BLaER1 treated with 17β-estradiol and CSF1 and Interleukin-3, amounts not matched to agents 10 nM and 100 nM (cell line): ENCODE measurements at regions not wholly inside any gene's neighbourhood (a gene's known extent, or its start where the extent isn't known, plus 50 kb on each side); places are given as distances from the start of the nearest gene placed in this dataset.

ENCODE experiments used
- H3K27ac ChIP-seq, 11 experiments: shearing (Covaris generic); formaldehyde crosslinking; 2 replicates each; pipeline ENCODE4 v1.8.1; 2022
- H3K27me3 ChIP-seq, 11 experiments: shearing (Covaris generic); formaldehyde crosslinking; 2 replicates each; pipeline ENCODE4 v1.8.1; 2022
- H3K36me3 ChIP-seq, 11 experiments: shearing (Covaris generic); formaldehyde crosslinking; 2 replicates each; pipeline ENCODE4 v1.8.1; 2022
- H3K4me1 ChIP-seq, 10 experiments: shearing (Covaris generic); formaldehyde crosslinking; 2 replicates each; pipeline ENCODE4 v1.8.1; 2022
- H3K4me2 ChIP-seq, 11 experiments: shearing (Covaris generic); formaldehyde crosslinking; 2 replicates each; pipeline ENCODE4 v1.8.1; 2022
- H3K4me3 ChIP-seq, 10 experiments: shearing (Covaris generic); formaldehyde crosslinking; 2 replicates each; pipeline ENCODE4 v1.8.1; 2022
- H3K9ac ChIP-seq, 11 experiments: shearing (Covaris generic); formaldehyde crosslinking; 2 replicates each; pipeline ENCODE4 v1.8.1; 2022
- H3K9me3 ChIP-seq, 11 experiments: shearing (Covaris generic); formaldehyde crosslinking; replicated peaks in 1 of 11; 2 replicates each; pipeline ENCODE4 v1.8.1; 2022
- H4K20me1 ChIP-seq, 11 experiments: shearing (Covaris generic); formaldehyde crosslinking; 2 replicates each; pipeline ENCODE4 v1.8.1; 2022
- Cebpa-rat ChIP-seq, 11 experiments: shearing (Covaris generic); IDR thresholded peaks; 2 replicates each; pipeline ENCODE4 v1.8.1; 2022

DNA sequence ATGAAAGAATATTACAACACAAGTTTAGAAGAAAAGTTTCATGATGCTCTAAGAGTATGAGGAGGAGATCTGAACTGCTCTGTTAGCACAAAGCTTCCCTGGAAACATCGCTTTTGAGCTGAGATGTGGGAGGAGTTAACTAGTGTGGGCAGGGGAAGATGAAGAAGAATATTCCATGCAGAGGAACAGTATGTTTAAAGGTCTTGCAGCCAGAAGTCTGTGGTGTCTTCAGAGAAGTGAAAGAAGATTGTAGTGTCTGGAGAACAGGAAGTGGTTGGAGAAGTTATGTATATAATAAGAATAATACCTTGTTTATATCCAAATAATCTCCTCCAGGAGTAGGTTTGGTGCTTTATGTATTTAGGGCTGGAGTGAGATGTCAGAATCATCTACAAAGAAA lies 406.7 kb downstream of the MAN2A1 start:
- Histone ChIP-seq H4K20me1 (no peaks in the 10 kb centered on the region; a peak in 1 of 22 replicates), H3K4me3 (no peak overlapping the region), H3K9ac (no peak overlapping the region), H3K27me3 (peaks cover 0 to 51% (median 0%) of the 10 kb centered on the region in 11 experiments; a peak in 4 of 22 replicates), H3K4me1 (peaks cover 7 to 37% (median 30%) of the 10 kb centered on the region in 10 experiments; a peak in 17 of 20 replicates), H3K27ac (peak overlapping the region in 1 of 11 experiments; percentile 7; a peak in 1 of 22 replicates), H3K4me2 (peak overlapping the region in 8 of 11 experiments; percentile 21 to 64 (median 46); a peak in 12 of 22 replicates), H3K36me3 (no peaks in the 10 kb centered on the region), H3K9me3 (no peaks in the 10 kb centered on the region)
- TF ChIP-seq Cebpa-rat (IDR thresholded peaks at IDR 0.05), result no peak

DNA sequence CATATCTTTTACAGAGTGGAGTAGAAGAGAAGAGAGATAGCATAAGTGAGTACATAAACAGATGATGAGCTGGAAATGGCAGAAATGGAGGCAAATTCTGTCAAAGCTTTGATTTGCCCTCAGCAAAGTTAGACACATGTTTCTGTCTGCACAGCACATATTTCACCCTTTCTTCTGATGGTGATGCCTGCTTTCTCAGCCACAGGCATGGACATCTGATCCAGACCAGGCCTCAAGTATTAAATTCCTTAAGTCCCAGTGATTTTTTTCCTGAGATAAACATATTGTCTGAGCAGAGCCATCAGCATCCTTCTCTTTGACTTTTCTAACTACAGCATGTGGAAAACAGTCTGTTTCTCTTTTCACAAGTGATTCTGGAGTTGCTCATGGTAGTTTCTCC lies 409.8 kb downstream of the MAN2A1 start:
- Histone ChIP-seq H3K9me3 (no peaks in the 10 kb centered on the region), H3K4me1 (peaks cover 14 to 29% (median 24%) of the 10 kb centered on the region in 10 experiments; a peak in 19 of 20 replicates), H4K20me1 (no peaks in the 10 kb centered on the region), H3K27me3 (peaks cover 0 to 42% (median 0%) of the 10 kb centered on the region in 11 experiments; a peak in 4 of 22 replicates), H3K4me3 (no peak overlapping the region), H3K4me2 (no peak overlapping the region), H3K27ac (no peak overlapping the region), H3K9ac (no peak overlapping the region), H3K36me3 (no peaks in the 10 kb centered on the region)
- no peak for TF ChIP-seq Cebpa-rat (IDR thresholded peaks at IDR 0.05)

- Histone ChIP-seq H3K27me3 (peaks cover 0 to 36% (median 0%) of the 10 kb centered on the region in 11 experiments; a peak in 4 of 22 replicates), H4K20me1 (no peaks in the 10 kb centered on the region), H3K9me3 (no peaks in the 10 kb centered on the region), H3K36me3 (no peaks in the 10 kb centered on the region), H3K4me2 (no peak overlapping the region), H3K4me3 (no peak overlapping the region), H3K9ac (no peak overlapping the region), H3K4me1 (peaks cover 0 to 8% (median 0%) of the 10 kb centered on the region in 10 experiments; a peak in 4 of 20 replicates), H3K27ac (no peak overlapping the region)
- TF ChIP-seq Cebpa-rat (IDR thresholded peaks at IDR 0.05), result no peak
These were observed 413.4 kb downstream of the MAN2A1 start for GRCh38 chr5:110103081-110103480.

GRCh38 chr5:110104060-110104725 lies 414.5 kb downstream of the MAN2A1 start:
- Histone ChIP-seq H3K4me1 (peaks cover 0 to 8% (median 0%) of the 10 kb centered on the region in 10 experiments; a peak in 4 of 20 replicates), H3K9ac (no peak overlapping the region), H3K27me3 (peaks cover 0 to 24% (median 0%) of the 10 kb centered on the region in 11 experiments; a peak in 4 of 22 replicates), H3K36me3 (no peaks in the 10 kb centered on the region), H3K9me3 (no peaks in the 10 kb centered on the region), H4K20me1 (no peaks in the 10 kb centered on the region), H3K4me3 (no peak overlapping the region), H3K4me2 (peak overlapping the region in 5 of 11 experiments; percentile 5 to 49 (median 44); a peak in 7 of 22 replicates), H3K27ac (no peak overlapping the region)
- TF ChIP-seq Cebpa-rat (IDR thresholded peaks at IDR 0.05), result no peak

- Histone ChIP-seq H3K9ac (no peak overlapping the region), H3K4me3 (no peak overlapping the region), H3K4me2 (no peak overlapping the region), H3K27me3 (peaks cover 0 to 16% (median 0%) of the 10 kb centered on the region in 11 experiments; a peak in 3 of 22 replicates), H4K20me1 (no peaks in the 10 kb centered on the region), H3K4me1 (peaks cover 0 to 8% (median 0%) of the 10 kb centered on the region in 10 experiments; a peak in 4 of 20 replicates), H3K9me3 (no peaks in the 10 kb centered on the region), H3K36me3 (no peaks in the 10 kb centered on the region), H3K27ac (no peak overlapping the region)
- TF ChIP-seq Cebpa-rat (IDR thresholded peaks at IDR 0.05), result no peak
These were observed 415.3 kb downstream of the MAN2A1 start for GRCh38 chr5:110104726-110105669.

DNA sequence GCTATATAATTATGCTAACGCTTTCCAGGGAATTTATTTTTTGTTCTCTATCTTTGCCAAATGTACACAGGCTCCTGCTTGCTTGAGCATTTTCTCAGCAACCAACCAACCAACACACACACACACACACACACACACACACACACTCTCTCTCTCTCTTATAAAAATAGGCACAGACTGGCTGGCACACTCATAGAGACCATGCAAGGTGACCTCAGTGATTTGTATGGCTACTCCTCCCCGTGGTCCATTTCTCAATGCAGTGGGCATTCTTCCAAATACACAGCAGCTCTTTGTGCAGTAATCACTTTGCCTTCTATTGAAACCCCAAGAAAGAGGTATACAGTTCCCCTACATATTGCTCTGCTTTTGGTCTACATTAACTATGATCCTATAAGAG lies 416.0 kb downstream of the MAN2A1 start:
- peaks cover 0 to 8% (median 0%) of the 10 kb centered on the region in 10 experiments; a peak in 4 of 20 replicates for H3K4me1 ChIP-seq
- H3K9me3 ChIP-seq, result no peaks in the 10 kb centered on the region
- no peak overlapping the region for H3K4me3 ChIP-seq
- no peak for TF ChIP-seq Cebpa-rat (IDR thresholded peaks at IDR 0.05)
- H4K20me1 ChIP-seq, result no peaks in the 10 kb centered on the region
- H3K27me3 ChIP-seq, result peaks cover 0 to 13% (median 0%) of the 10 kb centered on the region in 11 experiments; a peak in 2 of 22 replicates
- H3K4me2 ChIP-seq, result no peak overlapping the region
- no peak overlapping the region for H3K27ac ChIP-seq
- H3K36me3 ChIP-seq, result no peaks in the 10 kb centered on the region
- H3K9ac ChIP-seq, result no peak overlapping the region

GRCh38 chr5:110106750-110107149 lies 417.0 kb downstream of the MAN2A1 start:
- H3K27ac ChIP-seq, result no peak overlapping the region
- TF ChIP-seq Cebpa-rat (IDR thresholded peaks at IDR 0.05), result no peak

GRCh38 chr5:110108520-110108919 lies 418.8 kb downstream of the MAN2A1 start:
- no peak overlapping the region for H3K4me2 ChIP-seq
- H3K27ac ChIP-seq, result no peak overlapping the region
- no peaks in the 10 kb centered on the region for H3K9me3 ChIP-seq
- no peak overlapping the region for H3K4me3 ChIP-seq
- TF ChIP-seq Cebpa-rat (IDR thresholded peaks at IDR 0.05), result no peak
- no peaks in the 10 kb centered on the region for H3K27me3 ChIP-seq
- H3K4me1 ChIP-seq, result peaks cover 0 to 8% (median 0%) of the 10 kb centered on the region in 10 experiments; a peak in 4 of 20 replicates
- H3K9ac ChIP-seq, result no peak overlapping the region
- no peaks in the 10 kb centered on the region for H3K36me3 ChIP-seq
- H4K20me1 ChIP-seq, result no peaks in the 10 kb centered on the region

More at GRCh38 chr5:110106750-110107149, 417.0 kb downstream of the MAN2A1 start:
- Histone ChIP-seq H3K27me3 (peaks cover 0 to 5% (median 0%) of the 10 kb centered on the region in 11 experiments; a peak in 1 of 22 replicates), H3K4me1 (peaks cover 0 to 8% (median 0%) of the 10 kb centered on the region in 10 experiments; a peak in 4 of 20 replicates), H3K9me3 (no peaks in the 10 kb centered on the region), H3K9ac (no peak overlapping the region), H3K4me3 (no peak overlapping the region), H3K4me2 (no peak overlapping the region), H4K20me1 (no peaks in the 10 kb centered on the region), H3K36me3 (no peaks in the 10 kb centered on the region)

DNA sequence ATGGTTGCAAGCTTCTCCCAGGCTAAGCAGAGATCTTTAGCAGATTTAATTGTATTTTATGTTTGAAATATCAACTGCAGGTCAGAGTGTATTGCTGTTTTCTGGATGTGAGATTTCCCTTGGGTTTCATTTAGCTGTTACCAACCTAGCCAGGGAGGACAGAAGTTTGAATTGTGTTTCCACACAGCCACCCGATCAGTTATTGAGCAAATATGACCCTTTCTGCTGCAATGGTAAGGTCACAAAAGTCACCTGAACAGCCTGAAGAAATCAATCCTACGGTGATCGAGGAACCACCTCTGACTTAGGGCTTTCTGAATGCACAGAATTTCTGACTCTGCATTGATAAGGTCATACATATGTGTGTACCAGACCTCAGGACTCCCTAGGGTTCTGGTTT lies 419.9 kb downstream of the MAN2A1 start:
- Histone ChIP-seq H3K36me3 (no peaks in the 10 kb centered on the region), H3K4me3 (no peak overlapping the region), H3K27me3 (no peaks in the 10 kb centered on the region), H3K27ac (no peak overlapping the region), H4K20me1 (no peaks in the 10 kb centered on the region), H3K4me2 (no peak overlapping the region), H3K9ac (no peak overlapping the region), H3K4me1 (no peaks in the 10 kb centered on the region), H3K9me3 (peaks cover 0 to under 1% (median 0%) of the 10 kb centered on the region in 11 experiments; a peak in 1 of 22 replicates)
- TF ChIP-seq Cebpa-rat (IDR thresholded peaks at IDR 0.05), result no peak
